ENCODE measurements at regions not wholly inside any gene's neighbourhood (a gene's known extent, or its start where the extent isn't known, plus 50 kb on each side); places are given as distances from the start of the nearest gene placed in this dataset.

GRCh38 chr5:158511454-158511853 is 588.3 kb downstream of the EBF1 start:
- Histone ChIP-seq H3K4me3 (no peak overlapping the region), H3K9me3 (replicated peaks in 1 of 3) (peaks cover 0 to 5% (median 0%) of the 10 kb centered on the region in 3 donors), H3K27me3 (no peaks in the 10 kb centered on the region), H3K36me3 (replicated peaks in 1 of 2) (no peaks in the 10 kb centered on the region), H3K27ac (no peak overlapping the region), H3K4me1 (replicated peaks in 1 of 2) (peaks cover 0 to 6% of the 10 kb centered on the region in 2 donors)
- TF ChIP-seq POLR2A (IDR thresholded peaks at IDR 0.05) (no peak), CTCF (IDR thresholded peaks at IDR 0.05) (no peak)
- intact Hi-C loops (cut with DNase I) = no loop called here
- DNase-seq = no peak

GRCh38 chr5:158510479-158510878 is 589.2 kb downstream of the EBF1 start:
- intact Hi-C loops (cut with DNase I) = no loop called here
- peaks cover 0 to 8% (median 0%) of the 10 kb centered on the region in 3 donors for H3K9me3 ChIP-seq (replicated peaks in 1 of 3)
- 49 to 76% (median 65%) methylated on average over 7 of the region's 7 CpGs for WGBS, 4 donors

GRCh38 chr5:158506648-158507047 is 593.1 kb downstream of the EBF1 start:
- peaks cover 0 to 8% (median 0%) of the 10 kb centered on the region in 3 donors for H3K9me3 ChIP-seq (replicated peaks in 1 of 3)
- 77 to 88% (median 85%) methylated on average over 1 of the region's 1 CpG for WGBS, 4 donors
- no peak for TF ChIP-seq POLR2A (IDR thresholded peaks at IDR 0.05)
- TF ChIP-seq CTCF (IDR thresholded peaks at IDR 0.05) = no peak
- DNase-seq = no peak
- intact Hi-C loops (cut with DNase I) = no loop called here
- no peak overlapping the region for H3K27ac ChIP-seq
- no peak overlapping the region for H3K4me3 ChIP-seq
- no peaks in the 10 kb centered on the region for H3K4me1 ChIP-seq (replicated peaks in 1 of 2)
- H3K27me3 ChIP-seq = no peaks in the 10 kb centered on the region
- no peaks in the 10 kb centered on the region for H3K36me3 ChIP-seq (replicated peaks in 1 of 2)

More at GRCh38 chr5:158510479-158510878, 589.2 kb downstream of the EBF1 start:
- Histone ChIP-seq H3K4me3 (no peak overlapping the region), H3K36me3 (replicated peaks in 1 of 2) (no peaks in the 10 kb centered on the region), H3K4me1 (replicated peaks in 1 of 2) (peaks cover 0 to 6% of the 10 kb centered on the region in 2 donors), H3K27me3 (no peaks in the 10 kb centered on the region), H3K27ac (no peak overlapping the region)
- no peak for TF ChIP-seq POLR2A (IDR thresholded peaks at IDR 0.05)
- no peak for TF ChIP-seq CTCF (IDR thresholded peaks at IDR 0.05)
- DNase-seq = no peak

- peaks cover 0 to 8% (median 0%) of the 10 kb centered on the region in 3 donors for H3K9me3 ChIP-seq (replicated peaks in 1 of 3)
- H3K4me3 ChIP-seq = no peak overlapping the region
- peak in 5 of 7 donors; percentile 3 to 55 (median 28) for DNase-seq
- 60 to 73% (median 68%) methylated on average over 5 of the region's 5 CpGs for WGBS, 4 donors
- no peak overlapping the region for H3K27ac ChIP-seq
- no peaks in the 10 kb centered on the region for H3K4me1 ChIP-seq (replicated peaks in 1 of 2)
- TF ChIP-seq POLR2A (IDR thresholded peaks at IDR 0.05) (no peak), CTCF (IDR thresholded peaks at IDR 0.05) (no peak)
- H3K27me3 ChIP-seq = no peaks in the 10 kb centered on the region
- intact Hi-C loops (cut with DNase I) = no loop called here
- no peaks in the 10 kb centered on the region for H3K36me3 ChIP-seq (replicated peaks in 1 of 2)
These were observed 597.0 kb downstream of the EBF1 start for GRCh38 chr5:158502686-158503085.

Measured in adrenal gland (tissue), 9 donors.